HG03196 (cell line): ENCODE measurements at regions not wholly inside any gene's neighbourhood (a gene's known extent, or its start where the extent isn't known, plus 50 kb on each side); places are given as distances from the start of the nearest gene placed in this dataset.
"Not testable (repeated sequence)": the region's sequence is repeated elsewhere in the genome, so short reads cannot be mapped to it uniquely, and the experiment has no call there.

ENCODE experiments used
- ATAC-seq: cut with Tn5 transposase; IDR thresholded peaks from one replicate; pipeline ENCODE4 v1.9.1; 2021; ENCODE audit not compliant: unreplicated experiment

- no peak for ATAC-seq
Measured at GRCh38 chrY:8809076-8809475, 528.2 kb upstream of the TSPY4 start.

GRCh38 chrY:8814143-8814542 is 523.1 kb upstream of the TSPY4 start:
- no peak for ATAC-seq

DNA sequence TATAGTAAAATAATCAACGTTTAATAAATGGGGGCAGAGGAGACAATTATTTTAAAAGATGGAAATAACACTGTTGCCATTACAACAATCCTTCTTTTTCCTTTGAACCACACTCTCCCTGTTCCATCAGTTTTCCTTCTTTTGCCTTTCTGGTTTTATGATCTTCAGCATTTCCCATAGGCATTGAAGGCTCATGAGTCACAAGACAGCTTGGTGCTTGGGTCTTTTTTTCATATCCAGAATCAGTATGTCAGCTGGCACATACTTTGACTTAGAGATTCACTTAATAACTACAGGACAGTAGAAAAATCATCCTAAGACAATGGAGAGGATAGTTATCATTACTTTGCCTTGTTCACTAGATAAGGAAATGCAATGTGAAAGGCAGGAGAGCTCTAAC is 521.6 kb upstream of the TSPY4 start:
- no peak for ATAC-seq

GRCh38 chrY:8820032-8820431 is 517.2 kb upstream of the TSPY4 start:
- no peak for ATAC-seq

GRCh38 chrY:8821106-8821505 is 516.2 kb upstream of the TSPY4 start:
- ATAC-seq = no peak

- no peak for ATAC-seq
Measured at GRCh38 chrY:8852278-8852677, 485.0 kb upstream of the TSPY4 start.

GRCh38 chrY:8888371-8888770 is 448.9 kb upstream of the TSPY4 start:
- ATAC-seq = no peak

DNA sequence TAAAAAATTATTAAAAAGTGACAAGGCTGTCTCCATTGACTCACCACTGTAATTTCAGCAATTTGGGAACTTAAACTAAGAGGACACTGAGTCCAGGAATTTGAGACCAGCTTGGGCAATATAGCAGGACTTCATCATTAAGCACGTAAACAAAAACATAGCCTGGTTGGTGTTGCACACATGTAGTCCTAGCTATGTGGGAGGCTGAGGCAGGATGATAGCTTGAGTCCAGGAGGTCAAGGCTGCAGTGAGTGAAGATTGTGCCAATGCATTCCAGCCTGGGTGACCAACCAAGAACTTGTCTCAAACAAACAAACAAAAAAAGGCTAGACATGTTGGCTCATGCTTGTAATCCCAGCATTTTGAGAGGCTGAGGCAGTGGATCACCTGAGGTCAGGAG is 439.4 kb upstream of the TSPY4 start:
- ATAC-seq = no peak

GRCh38 chrY:8905141-8905540 is 432.1 kb upstream of the TSPY4 start:
- ATAC-seq = no peak

- ATAC-seq = not testable (repeated sequence)
Measured at GRCh38 chrY:8922576-8922975, 414.7 kb upstream of the TSPY4 start.
